ENCODE measurements at regions not wholly inside any gene's neighbourhood (a gene's known extent, or its start where the extent isn't known, plus 50 kb on each side); places are given as distances from the start of the nearest gene placed in this dataset.
"Not testable (repeated sequence)": the region's sequence is repeated elsewhere in the genome, so short reads cannot be mapped to it uniquely, and the experiment has no call there.

DNA sequence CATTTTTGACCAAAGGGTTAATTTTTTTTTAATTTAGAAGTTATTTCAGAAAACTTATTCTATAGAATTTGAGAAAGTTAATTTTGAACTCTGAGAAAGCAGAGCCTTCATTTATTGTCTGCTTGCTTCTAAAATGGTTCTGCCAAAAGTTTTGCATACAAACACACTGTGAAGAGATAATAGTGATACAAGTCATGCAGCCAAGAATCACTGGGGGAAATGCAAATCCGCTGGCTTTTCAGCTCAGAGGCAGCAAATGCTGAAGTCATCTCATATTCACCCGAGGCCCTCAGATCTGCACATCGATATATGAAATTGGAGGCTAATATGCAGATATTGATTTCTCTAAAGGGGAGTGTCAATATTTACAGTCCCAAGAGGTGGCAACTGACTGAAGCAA lies 186.2 kb downstream of the KIT start:
- no peak for DNase-seq

DNA sequence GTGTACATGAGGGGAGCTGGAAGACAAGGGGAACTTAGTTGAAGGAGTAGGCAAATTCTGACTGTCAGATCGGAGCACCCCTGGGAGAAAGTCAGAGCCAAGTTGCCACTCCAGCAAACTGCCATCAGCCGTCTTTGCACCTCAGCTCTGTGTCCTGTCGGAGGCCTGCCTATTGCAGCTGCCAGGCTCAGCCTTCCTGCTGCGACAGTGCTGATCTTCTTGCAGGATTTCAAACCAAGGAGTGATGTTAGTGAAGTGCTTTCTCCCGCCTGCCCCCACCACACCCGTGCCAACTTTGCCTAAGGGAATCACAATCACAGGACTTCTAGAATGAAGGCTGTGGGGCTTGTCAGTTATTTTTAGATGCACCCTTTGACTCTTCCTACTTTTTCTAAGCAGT lies 185.3 kb downstream of the KIT start:
- DNase-seq: no peak

GRCh38 chr4:54842656-54843055 lies 184.9 kb downstream of the KIT start:
- DNase-seq: no peak

DNA sequence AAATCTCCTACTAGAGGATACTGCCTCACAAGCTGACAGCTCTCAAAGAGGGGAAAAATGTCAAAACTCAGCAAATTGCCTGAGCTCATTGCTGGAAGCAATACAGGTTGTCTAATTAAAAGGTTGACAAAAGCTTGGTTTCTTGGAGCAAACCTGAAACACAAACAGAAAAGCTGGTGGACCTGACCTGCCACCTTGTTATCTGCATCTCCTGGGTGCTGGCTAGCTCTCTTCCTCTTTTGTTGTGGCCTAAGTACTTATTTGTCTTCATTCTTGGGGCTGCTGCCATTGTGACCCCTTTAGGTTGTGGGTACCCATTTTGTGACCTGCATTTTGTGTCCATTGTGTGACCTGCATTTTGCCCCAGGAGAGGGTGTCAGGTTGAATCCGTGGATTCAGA lies 184.5 kb downstream of the KIT start:
- DNase-seq: no peak

GRCh38 chr4:54840992-54841768 lies 183.4 kb downstream of the KIT start:
- DNase-seq: no peak

GRCh38 chr4:54840430-54840829 lies 182.7 kb downstream of the KIT start:
- no peak for DNase-seq

- no peak for DNase-seq
Observed at GRCh38 chr4:54838301-54838700, 180.5 kb downstream of the KIT start.

- no peak for DNase-seq
Observed at GRCh38 chr4:54837576-54838140, 179.9 kb downstream of the KIT start.

DNA sequence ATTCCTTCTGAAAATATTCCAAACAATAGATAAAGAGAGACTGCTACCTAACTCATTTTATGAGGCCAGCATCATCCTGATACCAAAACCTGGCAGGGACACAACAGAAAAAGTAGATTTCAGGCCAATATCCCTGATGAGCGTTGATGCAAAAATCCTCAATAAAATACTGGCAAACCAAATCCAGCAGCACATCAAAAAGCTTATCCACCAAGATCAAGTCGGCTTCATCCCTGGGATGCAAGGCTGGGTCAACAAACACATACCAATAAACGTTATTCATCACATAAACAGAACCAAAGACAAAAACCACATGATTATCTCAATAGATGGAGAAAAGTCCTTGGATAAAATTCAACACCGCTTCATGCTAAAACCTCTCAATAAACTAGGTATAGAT lies 170.6 kb downstream of the KIT start:
- DNase-seq: not testable (repeated sequence)

DNA sequence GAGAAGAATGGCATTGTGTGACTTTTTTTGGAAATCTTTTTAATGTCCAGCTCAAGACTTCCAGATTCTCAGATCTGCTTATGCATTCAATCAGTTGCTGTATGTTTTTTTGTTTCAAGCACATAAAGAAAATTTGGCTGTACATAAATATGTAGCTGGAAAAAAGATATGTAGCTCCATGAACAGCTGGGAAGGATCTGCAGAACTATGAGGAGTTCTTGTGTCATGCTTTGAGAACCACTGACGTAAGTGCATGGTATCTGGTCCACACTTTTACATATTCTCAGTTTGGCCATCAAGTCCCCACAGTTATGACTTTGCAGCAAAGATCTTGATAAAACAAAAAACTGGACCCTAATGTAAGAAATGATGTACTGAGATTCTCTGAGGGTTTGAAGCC lies 165.9 kb downstream of the KIT start:
- DNase-seq: no peak

GRCh38 chr4:54819034-54819433 lies 161.3 kb downstream of the KIT start:
- DNase-seq: no peak

GRCh38 chr4:54818481-54818880 lies 160.7 kb downstream of the KIT start:
- no peak for DNase-seq

GRCh38 chr4:54813674-54814073 lies 155.9 kb downstream of the KIT start:
- no peak for DNase-seq

DNA sequence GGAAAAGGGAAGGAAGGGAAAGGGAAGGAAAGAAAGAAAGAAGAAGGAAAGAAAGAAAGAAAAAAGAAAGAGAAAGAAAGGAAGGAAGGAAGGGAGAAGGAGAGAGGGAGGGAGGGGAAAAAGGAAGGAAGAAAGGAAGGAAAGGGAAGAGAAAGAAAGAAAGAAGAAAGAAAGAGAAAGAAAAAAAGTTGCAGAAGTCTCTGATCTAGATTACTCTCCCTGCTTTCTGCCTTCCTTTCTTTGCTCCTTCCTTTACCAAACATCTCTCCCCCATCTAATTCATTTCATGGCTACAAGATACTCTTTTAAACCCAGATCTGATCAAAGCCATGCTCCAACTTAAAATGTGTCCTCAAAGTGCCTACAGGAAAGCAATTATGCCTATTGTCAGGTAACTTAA lies 148.6 kb downstream of the KIT start:
- DNase-seq: no peak

DNA sequence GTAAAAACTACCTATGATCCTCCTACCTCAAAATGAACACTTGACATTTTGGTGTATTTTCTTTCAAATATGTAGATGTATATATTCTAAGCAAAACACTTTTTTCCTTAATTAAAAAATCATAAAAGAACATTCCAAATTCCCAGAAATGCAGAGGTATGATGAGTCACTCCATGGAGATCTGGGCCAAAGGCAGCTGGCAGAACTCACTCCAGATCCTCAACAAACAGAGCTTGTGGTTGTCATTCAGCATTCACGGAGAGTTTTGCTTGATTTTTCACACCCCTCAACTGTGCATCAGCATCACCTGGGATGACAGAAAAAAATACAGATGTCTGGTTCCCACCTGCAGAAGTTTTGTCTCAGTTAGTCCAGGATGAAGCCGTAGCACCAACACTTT lies 144.6 kb downstream of the KIT start:
- DNase-seq: no peak

GRCh38 chr4:54800831-54801530 lies 143.2 kb downstream of the KIT start:
- DNase-seq: no peak

DNA sequence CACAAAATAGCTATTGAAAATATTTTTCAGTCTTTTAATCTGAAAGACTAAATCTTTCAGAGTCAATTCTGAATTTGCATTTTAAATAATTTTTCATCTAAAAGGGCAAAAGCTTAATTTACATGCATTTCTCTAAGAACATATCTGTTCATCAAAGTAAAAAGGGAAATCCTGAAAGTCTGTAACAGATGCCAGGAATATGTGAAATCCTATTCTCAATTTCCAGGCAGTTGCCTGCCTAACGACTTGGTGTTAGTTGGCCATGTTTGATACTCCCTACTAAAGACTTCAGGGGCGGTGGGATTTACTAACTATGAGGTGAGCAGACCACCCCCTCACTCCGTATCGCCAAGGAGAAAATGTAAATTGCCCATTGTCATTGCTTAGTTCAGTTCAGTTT lies 136.8 kb downstream of the KIT start:
- no peak for DNase-seq

DNA sequence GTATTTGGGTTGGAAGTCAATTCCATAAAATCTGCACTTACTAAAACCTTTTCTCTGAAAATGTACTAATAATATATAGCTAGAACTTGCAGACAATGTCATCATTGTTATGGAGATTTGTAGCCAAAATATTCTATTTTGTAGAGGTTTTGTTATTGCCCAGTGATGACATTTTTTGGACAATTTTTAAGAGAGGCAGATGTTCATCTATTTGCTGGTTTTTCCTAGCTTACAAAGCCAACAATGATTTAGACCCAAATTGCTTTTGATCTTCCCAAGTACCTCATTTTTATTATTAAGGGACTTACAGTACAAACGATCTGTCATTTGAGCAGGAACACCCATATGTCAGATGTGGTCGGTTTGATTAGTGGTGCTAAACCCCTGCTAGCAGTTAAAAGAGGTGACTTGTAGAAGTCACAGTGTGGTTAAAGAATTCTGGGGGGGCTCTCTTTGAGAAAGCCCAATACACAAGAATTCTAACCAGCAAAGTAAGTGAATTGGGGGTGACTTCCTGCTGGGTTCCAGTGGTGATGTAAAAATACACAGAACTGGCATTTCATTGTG lies 136.2 kb downstream of the KIT start:
- no peak for DNase-seq
